ENCODE measurements at regions not wholly inside any gene's neighbourhood (a gene's known extent, or its start where the extent isn't known, plus 50 kb on each side); places are given as distances from the start of the nearest gene placed in this dataset.

- Histone ChIP-seq H3K27ac (no peak overlapping the region), H3K9me3 (peaks cover 0 to 22% (median 0%) of the 10 kb centered on the region in 11 donors), H3K4me1 (no peaks in the 10 kb centered on the region), H3K4me3 (no peak overlapping the region), H3K36me3 (no peaks in the 10 kb centered on the region), H3K27me3 (no peaks in the 10 kb centered on the region)
- ATAC-seq: no peak
- no peak for TF ChIP-seq CTCF (IDR thresholded peaks at IDR 0.05)
- intact Hi-C loops (cut with DNase I): no loop called here
- WGBS, 2 donors: 51 to 53% methylated on average over 1 of the region's 1 CpG
- DNase-seq: no peak
These were observed 638.8 kb upstream of the SLITRK6 start for GRCh38 chr13:86438034-86438433.

DNA sequence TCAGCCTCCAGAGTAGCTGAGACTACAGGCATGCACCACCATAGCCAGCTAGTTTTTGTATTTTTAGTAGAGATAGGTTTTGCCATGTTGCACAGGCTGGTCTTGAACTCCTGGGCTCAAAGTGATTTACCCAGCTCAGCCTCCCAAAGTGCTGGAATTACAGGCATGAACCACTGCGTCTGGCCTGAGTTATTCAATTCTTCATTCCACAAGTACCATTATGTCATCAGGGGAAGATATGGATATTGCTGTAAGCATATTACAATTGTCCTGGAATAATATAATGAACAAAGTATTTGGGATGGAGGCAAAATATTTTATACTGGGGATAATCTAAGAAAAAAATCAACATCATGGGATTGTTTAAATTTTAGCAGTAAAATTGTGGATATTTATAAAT, 646.0 kb upstream of the SLITRK6 start:
- ATAC-seq: no peak
- H3K36me3 ChIP-seq: no peaks in the 10 kb centered on the region
- H3K27ac ChIP-seq: no peak overlapping the region
- WGBS, 2 donors: 41 to 51% methylated on average over 1 of the region's 1 CpG
- peaks cover 0 to 6% (median 0%) of the 10 kb centered on the region in 11 donors for H3K9me3 ChIP-seq
- H3K27me3 ChIP-seq: no peaks in the 10 kb centered on the region
- H3K4me1 ChIP-seq: no peaks in the 10 kb centered on the region
- no peak for TF ChIP-seq CTCF (IDR thresholded peaks at IDR 0.05)
- DNase-seq: no peak
- H3K4me3 ChIP-seq: no peak overlapping the region
- intact Hi-C loops (cut with DNase I): no loop called here

- no peak for TF ChIP-seq CTCF (IDR thresholded peaks at IDR 0.05)
- no peak overlapping the region for H3K4me3 ChIP-seq
- no peak for ATAC-seq
- no peaks in the 10 kb centered on the region for H3K36me3 ChIP-seq
- no peaks in the 10 kb centered on the region for H3K27me3 ChIP-seq
- 72 to 79% methylated on average over 3 of the region's 3 CpGs for WGBS, 2 donors
- H3K4me1 ChIP-seq: no peaks in the 10 kb centered on the region
- no peak for DNase-seq
- intact Hi-C loops (cut with DNase I): no loop called here
- no peak overlapping the region for H3K27ac ChIP-seq
- peaks cover 0 to 6% (median 0%) of the 10 kb centered on the region in 11 donors for H3K9me3 ChIP-seq
These were observed 646.5 kb upstream of the SLITRK6 start for GRCh38 chr13:86445672-86446071.

GRCh38 chr13:86446311-86446710, 647.1 kb upstream of the SLITRK6 start:
- DNase-seq: no peak
- Histone ChIP-seq H3K27ac (no peak overlapping the region), H3K4me1 (no peaks in the 10 kb centered on the region), H3K36me3 (no peaks in the 10 kb centered on the region), H3K4me3 (no peak overlapping the region), H3K27me3 (no peaks in the 10 kb centered on the region), H3K9me3 (peaks cover 0 to 6% (median 0%) of the 10 kb centered on the region in 11 donors)
- WGBS, 2 donors: 46 to 77% methylated on average over 2 of the region's 2 CpGs
- no peak for ATAC-seq
- TF ChIP-seq CTCF (IDR thresholded peaks at IDR 0.05): no peak
- intact Hi-C loops (cut with DNase I): no loop called here
